GM13976 (cell line): ENCODE measurements at regions not wholly inside any gene's neighbourhood (a gene's known extent, or its start where the extent isn't known, plus 50 kb on each side); places are given as distances from the start of the nearest gene placed in this dataset.

Experiments used
- DNase-seq: peaks from one replicate; pipeline ENCODE4 v3.0.0; 2012; ENCODE audit warnings: low spot score
- CTCF ChIP-seq: IDR thresholded peaks from 2 replicates; pipeline ENCODE4 v1.5.1; 2012; ENCODE audit warnings: borderline replicate concordance, mild to moderate bottlenecking; ENCODE audit not compliant: insufficient read depth; ENCODE audit errors: extremely low read depth, missing control alignments, control extremely low read depth
- in situ Hi-C: fragments of 300-500 bp; cut with MboI; formaldehyde crosslinking; loops from one replicate; pipeline ENCODE4 v1.12.0; 2022; ENCODE audit warnings: low sequenced_read_pairs, mixed read lengths, inconsistent platforms; ENCODE audit not compliant: unreplicated experiment

GRCh38 chr7:110568388-110568787 lies 522.5 kb upstream of the LRRN3 start:
- TF ChIP-seq CTCF = no peak
- DNase-seq = no peak
- in situ Hi-C loops = no loop called here

GRCh38 chr7:110568932-110569331 lies 522.0 kb upstream of the LRRN3 start:
- no peak for TF ChIP-seq CTCF
- DNase-seq = no peak
- in situ Hi-C loops = no loop called here

- in situ Hi-C loops = no loop called here
These were observed 521.3 kb upstream of the LRRN3 start for GRCh38 chr7:110569486-110570205.

GRCh38 chr7:110573862-110574528 lies 516.9 kb upstream of the LRRN3 start:
- no peak for TF ChIP-seq CTCF
- no peak for DNase-seq
- in situ Hi-C loops = no loop called here

More at GRCh38 chr7:110569486-110570205, 521.3 kb upstream of the LRRN3 start:
- DNase-seq = no peak
- TF ChIP-seq CTCF = no peak

- TF ChIP-seq CTCF = no peak
- in situ Hi-C loops = loop anchor here (25.0 kb wide), 1 partner anchor 500 kb away; the partner anchor contains the start of gene LRRN3
- DNase-seq = no peak
These were observed 503.6 kb upstream of the LRRN3 start for GRCh38 chr7:110587294-110587693.

GRCh38 chr7:110590415-110590814 lies 500.5 kb upstream of the LRRN3 start:
- TF ChIP-seq CTCF = no peak
- DNase-seq = no peak

GRCh38 chr7:110591341-110591740 lies 499.6 kb upstream of the LRRN3 start:
- in situ Hi-C loops = loop anchor here (25.0 kb wide), 1 partner anchor 496 kb away; the partner anchor contains the start of gene LRRN3
- DNase-seq = no peak
- no peak for TF ChIP-seq CTCF

More at GRCh38 chr7:110590415-110590814, 500.5 kb upstream of the LRRN3 start:
- in situ Hi-C loops = loop anchor here (25.0 kb wide), 1 partner anchor 497 kb away; the partner anchor contains the start of gene LRRN3
